Gastrocnemius medialis (tissue), 4 donors: ENCODE measurements at regions not wholly inside any gene's neighbourhood (a gene's known extent, or its start where the extent isn't known, plus 50 kb on each side); places are given as distances from the start of the nearest gene placed in this dataset.

Experiments used
- CTCF ChIP-seq, 5 experiments: fragments of 450-650 bp in 3 of 5; fragments of 200-600 bp in 2 of 5; sonication (generic) in 2 of 5; IDR thresholded peaks in 4 of 5; conservative IDR thresholded peaks in 1 of 5; 1 replicate in 4 of 5; 2 replicates in 1 of 5; pipeline ENCODE4 v1.5.1; 2016 to 2019; ENCODE audit warnings: antibody characterized with exemption in 5 of 5, mild to moderate bottlenecking in 3 of 5, moderate library complexity in 3 of 5
- POLR2A ChIP-seq, 2 donors: fragments of 450-650 bp; IDR thresholded peaks; one replicate each; pipeline ENCODE4 v1.6.1; 2017; ENCODE audit warnings: antibody characterized with exemption in 2 of 2, mild to moderate bottlenecking in 2 of 2, moderate library complexity in 2 of 2

GRCh38 chr2:236705295-236706105 is 135.9 kb downstream of the ACKR3 start:
- no peak for TF ChIP-seq CTCF (IDR thresholded peaks at IDR 0.05 in 4 of 5, conservative IDR thresholded peaks at IDR 0.05 in 1 of 5)
- no peak for TF ChIP-seq POLR2A (IDR thresholded peaks at IDR 0.05)
